GM13976 (cell line): ENCODE measurements at regions not wholly inside any gene's neighbourhood (a gene's known extent, or its start where the extent isn't known, plus 50 kb on each side); places are given as distances from the start of the nearest gene placed in this dataset.

ENCODE experiments used
- DNase-seq: peaks from one replicate; pipeline ENCODE4 v3.0.0; 2012; ENCODE audit warnings: low spot score
- in situ Hi-C: fragments of 300-500 bp; cut with MboI; formaldehyde crosslinking; loops from one replicate; pipeline ENCODE4 v1.12.0; 2022; ENCODE audit warnings: low sequenced_read_pairs, mixed read lengths, inconsistent platforms; ENCODE audit not compliant: unreplicated experiment
- TF ChIP-seq, protein P1 (sequence below): IDR thresholded peaks from 2 replicates; pipeline ENCODE4 v1.5.1; 2012; ENCODE audit warnings: borderline replicate concordance, mild to moderate bottlenecking; ENCODE audit not compliant: insufficient read depth; ENCODE audit errors: extremely low read depth, missing control alignments, control extremely low read depth

DNA sequence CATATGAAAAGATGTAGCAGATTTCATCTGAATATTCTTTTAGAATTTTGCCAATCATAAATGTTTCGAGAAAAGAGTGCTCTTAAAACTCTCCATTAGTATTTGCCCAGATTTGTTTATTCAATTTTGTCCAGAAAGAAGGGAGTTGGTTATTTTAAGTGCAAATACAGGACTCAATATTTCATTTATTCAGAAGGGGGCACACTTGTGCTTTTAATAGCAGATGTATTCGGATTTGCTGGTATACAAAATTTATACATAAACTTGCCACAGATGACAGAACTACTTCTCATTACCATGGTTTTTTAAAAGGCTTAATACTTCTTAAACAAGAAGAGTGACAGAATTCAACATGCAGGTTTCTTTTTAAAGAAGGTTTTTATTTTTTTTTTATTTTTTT, 69.8 kb upstream of the GRM7 start:
- in situ Hi-C loops = loop anchor here (25.0 kb wide), 1 partner anchor 579 kb away; no protein-coding TSS in a partner anchor
- TF ChIP-seq, protein P1, sequence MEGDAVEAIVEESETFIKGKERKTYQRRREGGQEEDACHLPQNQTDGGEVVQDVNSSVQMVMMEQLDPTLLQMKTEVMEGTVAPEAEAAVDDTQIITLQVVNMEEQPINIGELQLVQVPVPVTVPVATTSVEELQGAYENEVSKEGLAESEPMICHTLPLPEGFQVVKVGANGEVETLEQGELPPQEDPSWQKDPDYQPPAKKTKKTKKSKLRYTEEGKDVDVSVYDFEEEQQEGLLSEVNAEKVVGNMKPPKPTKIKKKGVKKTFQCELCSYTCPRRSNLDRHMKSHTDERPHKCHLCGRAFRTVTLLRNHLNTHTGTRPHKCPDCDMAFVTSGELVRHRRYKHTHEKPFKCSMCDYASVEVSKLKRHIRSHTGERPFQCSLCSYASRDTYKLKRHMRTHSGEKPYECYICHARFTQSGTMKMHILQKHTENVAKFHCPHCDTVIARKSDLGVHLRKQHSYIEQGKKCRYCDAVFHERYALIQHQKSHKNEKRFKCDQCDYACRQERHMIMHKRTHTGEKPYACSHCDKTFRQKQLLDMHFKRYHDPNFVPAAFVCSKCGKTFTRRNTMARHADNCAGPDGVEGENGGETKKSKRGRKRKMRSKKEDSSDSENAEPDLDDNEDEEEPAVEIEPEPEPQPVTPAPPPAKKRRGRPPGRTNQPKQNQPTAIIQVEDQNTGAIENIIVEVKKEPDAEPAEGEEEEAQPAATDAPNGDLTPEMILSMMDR = no peak

GRCh38 chr3:6799264-6799915, 61.5 kb upstream of the GRM7 start:
- peak; percentile 30 for DNase-seq
- in situ Hi-C loops = loop anchor here (25.0 kb wide), 1 partner anchor 587 kb away; no protein-coding TSS in a partner anchor
- TF ChIP-seq, protein P1 = peak; percentile 69

More for the DNA sequence above, 69.8 kb upstream of the GRM7 start:
- no peak for DNase-seq

- in situ Hi-C loops = no loop called here
- TF ChIP-seq, protein P1 = no peak
- no peak for DNase-seq
Observed at GRCh38 chr3:6803619-6804018, 57.3 kb upstream of the GRM7 start.

GRCh38 chr3:6805236-6805635, 55.7 kb upstream of the GRM7 start:
- no peak for DNase-seq
- in situ Hi-C loops = no loop called here
- TF ChIP-seq, protein P1 = no peak

- in situ Hi-C loops = no loop called here
- TF ChIP-seq, protein P1 = no peak
- DNase-seq = no peak
Observed at GRCh38 chr3:6806991-6807390, 53.9 kb upstream of the GRM7 start.

GRCh38 chr3:6807967-6808588, 52.8 kb upstream of the GRM7 start:
- in situ Hi-C loops = no loop called here
- no peak for DNase-seq
- TF ChIP-seq, protein P1 = no peak

GRCh38 chr3:6809349-6809748, 51.6 kb upstream of the GRM7 start:
- no peak for DNase-seq
- TF ChIP-seq, protein P1 = no peak
- in situ Hi-C loops = no loop called here
